ENCODE measurements at regions not wholly inside any gene's neighbourhood (a gene's known extent, or its start where the extent isn't known, plus 50 kb on each side); places are given as distances from the start of the nearest gene placed in this dataset.
"Not testable (repeated sequence)": the region's sequence is repeated elsewhere in the genome, so short reads cannot be mapped to it uniquely, and the experiment has no call there.

DNA sequence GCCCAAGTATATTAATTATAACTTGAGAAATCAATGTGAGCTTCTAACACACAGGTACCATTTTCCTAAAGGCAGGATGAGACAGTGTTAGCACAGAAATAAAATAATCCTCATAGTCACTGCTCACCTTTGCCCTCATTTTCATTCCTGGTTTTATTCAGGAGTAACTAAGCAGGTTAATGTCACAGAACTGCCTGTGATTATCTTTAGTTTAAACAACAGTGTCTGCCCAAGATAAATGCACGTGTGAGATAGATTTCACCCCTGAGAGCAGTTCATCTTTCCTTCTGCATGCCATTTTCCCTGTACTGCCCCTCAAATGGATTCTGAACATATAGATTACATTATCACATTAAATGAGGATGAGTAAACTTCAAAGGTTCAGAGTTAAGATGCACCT, 250.7 kb downstream of the RMST start:
- DNase-seq (ENCODE audit: low read depth, low spot score): no peak

DNA sequence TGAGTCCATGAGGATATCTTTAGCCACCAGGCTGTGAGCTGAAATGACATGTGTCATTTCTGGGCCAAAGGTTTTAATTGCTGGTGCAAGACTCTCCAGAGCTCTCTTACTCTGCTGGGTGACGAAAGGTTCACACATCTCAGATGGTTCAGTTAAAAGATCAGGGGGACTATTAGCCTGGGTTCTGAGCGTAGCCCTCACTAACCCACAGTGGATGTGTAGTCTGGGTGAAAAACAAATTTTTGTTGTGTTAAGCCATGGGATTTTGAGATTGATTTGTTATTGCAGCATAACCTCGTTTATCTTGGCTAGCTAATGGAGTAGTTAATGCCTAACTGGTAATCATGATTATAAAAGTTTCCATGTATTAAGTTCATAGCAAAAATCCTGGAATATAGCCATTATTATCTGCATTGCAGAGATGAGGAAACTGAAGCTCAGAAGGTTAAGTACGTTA, 251.5 kb downstream of the RMST start:
- DNase-seq (ENCODE audit: low read depth, low spot score): no peak

DNA sequence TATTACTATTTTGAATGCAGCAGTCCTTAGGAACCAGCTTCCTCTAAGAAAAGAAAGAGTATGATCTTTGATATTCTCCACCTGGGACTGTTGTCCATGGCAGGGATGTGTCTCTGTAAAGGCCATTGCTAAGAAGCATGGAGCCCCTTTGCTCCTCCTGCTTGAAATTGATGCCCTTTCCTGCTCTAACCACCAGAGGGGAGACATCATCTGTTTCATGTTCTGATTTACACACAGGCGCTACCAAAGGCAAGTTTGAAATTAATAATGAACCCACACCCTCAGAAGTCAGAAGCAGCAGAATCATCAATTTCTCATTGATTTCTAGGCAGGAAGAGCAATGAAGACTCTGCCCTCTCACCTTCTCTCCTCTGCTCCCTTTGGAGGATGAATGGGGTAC, 253.8 kb downstream of the RMST start:
- DNase-seq (ENCODE audit: low read depth, low spot score): no peak

DNA sequence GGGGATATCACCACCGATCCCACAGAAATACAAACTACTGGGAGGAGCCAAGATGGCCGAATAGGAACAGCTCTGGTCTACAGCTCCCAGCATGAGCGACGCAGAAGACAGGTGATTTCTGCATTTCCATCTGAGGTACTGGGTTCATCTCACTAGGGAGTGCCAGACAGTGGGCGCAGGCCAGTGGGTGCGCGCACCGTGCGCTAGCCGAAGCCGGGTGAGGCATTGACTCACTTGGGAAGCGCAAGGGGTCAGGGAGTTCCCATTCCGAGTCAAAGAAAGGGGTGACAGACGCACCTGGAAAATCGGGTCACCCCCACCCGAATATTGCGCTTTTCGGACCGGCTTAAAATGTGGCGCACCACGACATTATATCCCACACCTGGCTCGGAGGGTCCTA, 261.2 kb downstream of the RMST start:
- not testable (repeated sequence) for DNase-seq (ENCODE audit: low read depth, low spot score)

DNA sequence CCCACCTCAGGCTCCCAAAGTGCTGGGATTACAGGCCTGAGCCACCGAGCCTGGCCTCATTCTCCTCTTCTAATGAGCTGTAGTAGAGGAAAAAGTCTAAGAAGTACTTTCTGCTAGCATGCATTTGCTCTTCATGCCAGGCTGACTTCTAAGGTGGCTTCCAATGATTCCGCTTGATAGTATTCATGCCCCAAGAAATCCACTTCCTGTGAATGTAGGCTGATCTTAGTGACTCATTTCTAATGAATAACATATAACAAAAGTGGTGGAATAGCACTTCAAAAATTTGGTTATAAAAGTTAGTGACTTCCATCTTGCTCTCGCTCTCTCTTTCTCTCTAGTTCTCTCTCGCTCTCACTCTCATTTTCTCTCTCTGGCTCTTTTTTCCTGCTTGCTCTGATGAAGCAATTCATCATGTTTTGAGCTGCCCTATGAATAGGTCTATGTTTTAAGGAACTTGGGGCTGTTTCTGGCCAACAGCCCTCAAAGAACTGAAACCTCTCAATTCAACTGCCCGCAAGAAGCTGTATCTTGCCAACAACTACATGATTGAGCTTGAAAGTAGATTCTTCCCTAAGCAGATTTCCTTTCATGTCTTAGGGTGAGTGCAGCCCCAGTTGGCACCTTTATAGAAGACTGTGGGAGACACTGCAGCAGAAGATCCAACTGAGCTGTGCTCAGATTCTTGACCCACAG, 282.9 kb downstream of the RMST start:
- no peak for DNase-seq (ENCODE audit: low read depth, low spot score)

DNA sequence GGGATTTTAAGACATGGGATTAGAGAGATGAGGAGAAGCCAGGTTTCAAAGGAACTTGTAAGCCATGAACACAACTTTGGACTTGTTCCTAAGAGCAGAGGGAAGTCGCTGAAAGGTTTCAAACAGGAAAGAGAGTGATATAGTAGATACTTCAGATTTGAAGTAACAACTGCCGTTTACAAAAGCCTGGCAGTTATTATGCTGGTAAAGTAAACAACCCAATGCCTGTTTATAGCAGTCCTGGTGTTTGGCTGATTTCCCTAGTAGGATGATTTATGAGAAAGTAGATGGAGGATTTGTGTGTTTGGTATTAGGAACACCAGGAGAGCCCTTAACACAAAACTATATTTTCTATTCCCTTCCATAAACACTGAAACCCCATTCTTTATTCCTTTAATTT, 285.7 kb downstream of the RMST start:
- DNase-seq (ENCODE audit: low read depth, low spot score): no peak

DNA sequence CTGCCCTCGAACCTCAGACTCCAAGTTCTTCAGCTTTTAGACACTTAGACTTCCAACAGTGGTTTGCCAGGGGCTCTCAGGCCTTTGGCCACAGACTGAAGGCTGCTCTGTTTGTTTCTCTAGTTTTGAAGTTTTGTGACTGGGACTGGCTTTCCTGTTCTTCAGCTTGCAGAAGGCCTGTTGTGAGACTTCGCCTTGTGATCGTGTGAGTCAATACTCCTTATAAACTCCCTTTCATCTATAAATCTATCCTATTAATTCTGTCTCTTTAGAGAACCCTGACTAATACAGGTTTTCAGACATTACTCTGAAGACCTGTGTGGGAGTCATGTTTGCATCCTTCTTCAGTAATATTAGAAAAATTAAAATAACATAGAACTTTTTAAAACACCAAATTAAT, 289.1 kb downstream of the RMST start:
- DNase-seq (ENCODE audit: low read depth, low spot score): no peak

DNA sequence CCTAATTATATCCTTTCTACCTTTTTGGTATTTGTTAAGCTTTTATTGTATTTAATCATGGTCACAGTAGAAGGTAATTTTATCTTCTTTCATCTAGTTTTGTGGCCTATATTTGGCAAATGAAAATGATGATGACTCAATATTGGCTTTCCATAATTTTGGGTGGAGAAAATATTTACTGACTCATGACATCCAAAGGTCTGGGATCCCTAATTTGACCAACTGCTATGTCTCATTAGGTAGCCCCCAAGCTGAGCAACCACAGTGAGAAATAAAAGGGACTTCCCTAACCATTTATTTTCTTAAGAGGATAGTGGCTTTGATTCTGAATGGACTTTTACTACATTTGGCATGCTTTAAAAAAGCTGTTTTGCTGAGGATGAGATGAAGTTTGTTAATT, 289.5 kb downstream of the RMST start:
- no peak for DNase-seq (ENCODE audit: low read depth, low spot score)

DNA sequence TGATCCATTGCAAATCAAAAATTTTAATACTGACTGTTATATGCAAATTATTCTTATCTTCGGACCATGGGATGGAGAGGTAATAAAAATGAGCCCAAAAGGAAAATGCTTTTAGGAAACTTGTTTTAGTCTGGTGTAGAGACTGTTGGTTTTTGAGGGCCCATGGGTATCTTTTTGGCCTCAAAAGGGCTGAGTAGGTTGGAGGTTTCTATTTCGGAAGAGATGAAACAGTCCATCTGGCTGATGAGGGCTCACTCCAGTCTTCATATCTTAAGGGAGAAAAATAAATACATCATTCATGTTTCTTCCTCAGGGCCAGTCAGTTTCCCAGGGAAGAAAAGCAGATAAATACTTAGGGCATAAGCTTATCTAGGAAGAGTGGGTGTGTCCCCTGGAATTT, 290.7 kb downstream of the RMST start:
- no peak for DNase-seq (ENCODE audit: low read depth, low spot score)

DNA sequence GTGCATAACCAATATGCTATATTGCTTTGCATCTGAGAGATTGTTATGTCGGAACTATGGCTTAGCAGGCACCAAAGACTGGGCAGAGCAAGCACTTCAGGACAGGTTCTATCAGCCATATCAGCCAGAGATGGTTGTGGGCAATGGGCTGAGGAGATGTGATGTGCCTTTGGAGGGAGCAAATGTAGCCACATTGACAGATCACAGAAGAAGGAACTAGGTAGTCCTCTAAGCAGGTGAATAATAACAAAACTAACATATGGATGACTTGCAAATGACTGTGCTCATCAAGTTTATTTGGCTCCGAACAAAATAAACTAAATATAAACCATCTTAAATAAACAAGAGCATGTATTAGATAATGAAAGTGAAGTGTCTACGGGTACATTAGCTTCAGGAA, 291.7 kb downstream of the RMST start:
- DNase-seq (ENCODE audit: low read depth, low spot score): no peak

DNA sequence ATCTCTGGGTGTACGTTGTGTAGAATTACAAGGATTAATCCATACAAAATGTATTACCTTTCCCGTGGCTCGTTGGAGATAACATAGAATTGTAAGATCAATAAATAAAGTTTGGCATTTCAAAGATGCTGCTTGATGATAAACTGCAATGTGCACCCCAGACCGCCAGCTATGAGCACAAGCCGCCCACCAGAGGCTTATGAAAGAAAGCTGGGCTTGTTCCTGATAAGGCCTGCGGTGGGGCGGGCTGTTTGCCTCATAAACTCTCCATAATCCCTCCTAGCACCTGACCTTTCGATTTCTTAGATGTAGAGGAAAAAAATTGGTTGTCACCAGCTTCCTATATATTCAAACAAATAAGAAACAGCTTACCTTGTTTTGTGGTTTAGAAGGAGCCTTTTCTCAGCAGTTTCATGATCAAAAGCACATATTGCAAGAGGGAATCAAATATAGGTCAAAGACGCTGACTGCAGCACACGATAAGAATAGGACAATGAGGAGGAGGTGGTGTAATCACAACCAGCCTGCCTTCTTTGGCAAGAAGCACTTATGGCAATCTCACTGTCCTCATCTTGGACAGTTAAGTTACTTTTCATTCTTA, 293.6 kb downstream of the RMST start:
- DNase-seq (ENCODE audit: low read depth, low spot score): no peak

DNA sequence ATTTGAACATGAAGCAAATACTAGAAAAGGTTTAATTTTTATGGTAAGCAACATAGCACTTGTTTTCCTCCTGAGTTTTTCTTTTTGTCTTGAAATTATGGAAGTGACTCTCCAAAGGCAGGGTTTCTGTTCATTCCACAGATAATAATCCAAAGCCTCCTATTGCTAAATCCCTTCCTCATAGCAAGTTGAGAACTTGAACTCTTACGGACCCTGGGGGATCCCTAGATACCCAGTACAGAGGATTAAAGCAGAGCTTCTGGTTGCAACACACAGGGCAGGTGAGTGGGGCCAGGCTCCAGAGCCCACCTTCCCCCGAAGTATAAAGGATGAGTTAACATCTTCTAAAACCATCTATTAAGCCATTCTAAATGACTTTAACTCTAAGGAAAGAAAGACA, 294.1 kb downstream of the RMST start:
- no peak for DNase-seq (ENCODE audit: low read depth, low spot score)

DNA sequence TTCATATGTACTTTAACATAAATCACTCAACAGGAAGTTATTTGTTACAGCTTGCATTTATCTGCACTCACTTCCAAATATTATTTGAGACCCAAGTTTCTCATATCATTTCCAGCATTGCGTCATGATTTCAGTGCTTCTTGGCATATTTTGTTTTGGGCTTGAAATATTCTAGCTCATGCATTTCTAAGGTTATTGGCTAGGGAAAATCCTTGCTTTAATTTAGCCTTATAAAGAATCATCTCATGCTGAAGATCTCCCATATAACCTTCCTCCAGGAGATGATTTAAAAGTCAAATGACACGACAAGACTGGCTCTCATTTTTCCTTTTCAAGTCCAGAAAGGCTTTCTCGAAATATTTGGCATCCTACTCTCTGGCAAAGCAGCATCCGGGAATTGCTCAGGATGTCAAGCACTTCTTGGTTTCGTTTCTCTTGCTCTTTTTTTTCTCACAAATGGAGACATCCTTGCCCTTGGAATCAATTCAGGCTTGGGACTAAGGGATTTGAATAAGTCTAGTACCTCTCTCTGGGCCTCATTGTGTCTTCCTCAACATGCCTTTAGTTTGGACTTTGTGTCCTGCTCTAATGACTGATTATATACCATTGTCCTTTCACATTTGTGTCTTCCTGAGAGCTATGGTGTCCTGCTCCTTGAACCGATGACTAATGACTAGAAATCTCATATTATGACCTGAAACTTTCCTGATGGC, 295.0 kb downstream of the RMST start:
- no peak for DNase-seq (ENCODE audit: low read depth, low spot score)

DNA sequence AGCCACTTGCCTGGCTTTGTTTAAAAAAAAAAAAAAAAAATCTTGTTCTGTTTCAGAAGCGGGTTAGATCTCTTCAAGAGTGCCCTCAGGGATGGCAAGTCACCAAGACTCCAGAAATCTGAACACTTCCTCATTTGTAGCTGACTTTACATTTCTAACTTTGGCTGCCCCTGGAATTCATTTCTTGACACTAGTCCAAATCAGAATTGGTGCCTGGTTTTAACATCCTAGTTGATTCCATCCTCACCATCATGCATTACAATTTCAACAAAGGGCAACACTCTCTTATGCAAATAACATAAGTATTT, 295.5 kb downstream of the RMST start:
- DNase-seq (ENCODE audit: low read depth, low spot score): no peak

DNA sequence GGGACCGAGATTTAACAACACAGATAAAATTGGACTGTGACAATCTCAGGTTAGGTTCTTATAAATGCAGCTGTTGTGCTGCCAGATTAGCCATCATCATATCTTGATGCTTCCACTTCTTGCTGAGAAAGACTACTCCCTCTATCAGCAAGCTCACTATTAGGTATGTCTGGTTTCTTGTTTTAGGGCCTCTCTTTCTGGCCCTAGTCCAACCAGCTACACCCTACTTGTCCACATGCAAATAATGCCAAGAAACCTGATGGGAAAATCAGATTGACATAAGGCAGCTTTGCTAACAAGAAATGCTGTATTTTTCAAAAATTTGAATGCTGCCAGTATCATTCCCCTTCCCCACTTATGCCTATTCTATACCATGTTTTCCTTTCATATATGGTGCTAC, 296.0 kb downstream of the RMST start:
- no peak for DNase-seq (ENCODE audit: low read depth, low spot score)

DNA sequence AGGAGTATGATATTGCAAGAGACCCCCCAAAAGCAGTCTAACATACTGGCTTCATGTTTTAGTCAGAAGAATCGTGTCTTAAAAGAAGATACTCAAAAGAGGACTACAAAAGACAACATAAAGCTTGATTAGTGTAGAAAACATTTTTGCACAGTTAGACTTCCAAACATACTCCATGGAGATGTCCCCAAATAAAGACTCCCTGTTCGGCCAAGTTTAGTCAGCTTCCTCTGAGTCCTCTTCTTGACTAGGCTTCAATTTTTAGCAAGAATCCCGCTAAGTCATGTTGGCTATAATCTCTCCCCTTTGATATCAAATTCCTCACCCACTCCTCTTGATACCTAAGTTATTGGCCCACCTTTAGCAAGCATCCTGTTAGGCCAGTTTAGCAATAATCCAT, 298.0 kb downstream of the RMST start:
- DNase-seq (ENCODE audit: low read depth, low spot score): no peak

DNA sequence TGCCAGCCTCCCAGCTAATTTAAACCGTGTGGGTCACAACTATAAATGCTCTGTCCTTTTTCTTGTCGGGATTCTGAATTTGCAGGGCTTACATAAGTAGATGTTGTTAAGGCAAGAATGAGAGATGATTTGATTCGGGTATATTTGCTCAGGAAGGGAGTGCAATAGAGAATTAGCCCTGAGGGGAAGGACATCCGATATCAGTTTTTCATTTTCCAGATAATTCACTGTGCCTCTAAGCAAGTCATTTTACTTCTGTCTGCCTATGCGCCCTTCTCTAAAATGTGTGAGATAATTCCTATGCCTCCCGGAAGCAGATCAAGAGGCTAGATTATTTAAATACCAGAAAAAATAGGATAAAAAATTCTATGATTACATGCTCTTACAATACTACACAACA, 300.5 kb downstream of the RMST start:
- no peak for DNase-seq (ENCODE audit: low read depth, low spot score)

DNA sequence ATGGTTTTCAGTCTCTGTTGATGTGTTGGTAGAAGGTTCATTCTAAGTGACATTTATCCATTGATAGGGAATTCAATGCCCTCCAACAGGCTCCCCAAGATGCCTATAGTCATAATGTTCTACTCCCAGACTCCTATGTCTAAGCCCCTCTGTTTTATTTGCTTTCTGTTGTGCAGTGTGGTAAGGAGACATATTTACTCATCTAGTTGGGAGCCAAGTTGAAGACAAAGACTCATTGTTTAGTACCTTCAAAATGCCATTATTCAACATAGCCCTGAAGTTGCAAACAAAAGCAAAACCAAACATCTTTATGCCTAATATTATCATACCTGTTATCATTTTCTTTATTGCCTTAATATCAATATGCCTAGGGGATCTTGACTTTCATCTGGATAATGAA, 302.1 kb downstream of the RMST start:
- no peak for DNase-seq (ENCODE audit: low read depth, low spot score)

DNA sequence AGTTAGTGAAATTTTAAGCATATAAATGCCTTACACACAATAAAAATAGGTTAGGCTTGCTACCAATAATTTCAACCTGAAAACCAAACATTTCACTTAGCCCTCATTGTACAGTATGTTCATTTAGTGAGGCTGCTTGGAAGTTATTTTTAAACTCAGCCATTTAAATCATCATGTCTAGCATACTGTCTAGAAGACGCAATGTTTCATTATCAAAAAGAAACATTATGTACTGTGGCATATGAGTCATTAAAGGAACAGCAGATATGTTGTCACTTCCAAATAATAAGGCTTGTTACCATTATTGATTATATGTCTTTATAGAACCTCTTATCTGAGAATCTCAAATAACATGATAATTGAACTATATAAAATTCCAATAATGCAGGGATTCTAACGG, 304.7 kb downstream of the RMST start:
- no peak for DNase-seq (ENCODE audit: low read depth, low spot score)

DNA sequence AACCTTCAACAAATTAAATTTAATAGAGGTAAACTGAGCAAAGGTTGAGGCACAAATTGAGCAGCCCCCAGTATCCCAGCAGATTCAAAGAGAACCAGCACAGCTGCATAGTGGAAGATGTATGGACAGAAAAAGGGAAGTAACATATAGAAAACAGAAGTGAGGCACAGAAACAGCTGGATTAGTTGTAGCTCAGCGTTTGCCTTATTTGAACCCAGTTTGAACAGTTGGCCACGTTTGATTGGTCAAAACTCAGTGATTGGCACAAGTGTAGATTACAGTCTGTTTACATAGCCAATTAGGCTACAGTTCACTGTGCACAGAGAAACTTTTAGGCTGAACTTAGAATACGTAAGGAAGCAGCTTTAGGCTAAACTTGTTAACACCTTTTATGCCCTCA, 315.5 kb downstream of the RMST start:
- no peak for DNase-seq (ENCODE audit: low read depth, low spot score)

DNA sequence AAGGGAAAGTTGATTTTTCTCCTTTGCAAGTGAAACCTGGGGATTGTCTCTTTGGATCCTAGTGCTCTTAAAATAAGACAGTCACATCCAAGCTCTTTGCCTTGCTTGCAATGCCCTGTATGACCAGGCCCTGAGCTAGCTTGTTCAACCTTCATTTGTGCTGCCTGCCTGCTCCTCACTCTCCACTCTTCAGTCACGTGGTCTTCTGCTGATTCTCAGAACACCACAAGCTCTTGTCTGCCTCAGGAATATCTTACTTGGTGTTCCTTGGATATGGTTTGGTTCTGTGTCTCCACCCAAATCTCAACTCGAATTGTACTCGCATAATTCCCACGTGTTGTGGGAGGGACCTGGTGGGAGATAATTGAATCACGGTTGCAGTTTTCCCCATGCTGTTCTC, 318.7 kb downstream of the RMST start:
- DNase-seq (ENCODE audit: low read depth, low spot score): no peak

DNA sequence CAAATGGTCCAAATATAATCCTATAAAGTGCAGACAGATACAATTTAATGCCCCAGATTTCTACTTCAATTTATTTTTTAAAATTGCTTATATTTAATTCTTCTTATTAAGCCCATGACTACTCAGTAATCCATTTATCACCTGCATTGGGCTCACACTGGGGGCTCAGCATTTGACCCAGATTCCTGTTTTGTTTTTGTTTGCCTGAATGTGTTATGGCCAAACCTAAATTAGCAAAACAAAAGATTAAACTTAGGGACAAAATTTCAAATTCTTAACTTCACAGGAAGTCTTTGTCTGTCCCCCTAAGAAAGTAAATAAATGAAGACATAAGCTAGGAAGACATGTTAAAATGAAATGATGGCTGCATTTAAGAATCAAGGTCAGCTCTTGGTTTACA, 322.3 kb downstream of the RMST start:
- no peak for DNase-seq (ENCODE audit: low read depth, low spot score)

DNA sequence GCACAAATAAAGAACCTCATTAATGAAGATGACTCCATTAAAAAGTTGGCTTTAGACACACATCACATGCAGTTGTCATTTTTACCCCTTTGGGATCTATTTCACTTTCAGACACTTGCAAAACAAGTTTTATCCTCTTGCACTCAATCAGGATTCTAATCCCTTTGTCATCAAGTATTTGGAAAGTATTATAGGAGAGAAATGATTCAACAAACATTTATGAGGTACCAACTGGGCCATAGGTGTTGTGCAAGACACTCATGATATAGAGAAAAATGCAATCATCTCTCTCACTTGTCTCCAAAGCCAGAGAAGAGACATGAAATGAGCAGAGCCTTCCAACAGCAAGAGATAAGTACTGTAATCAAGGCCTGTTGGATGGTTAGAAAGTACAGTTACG, 327.7 kb downstream of the RMST start:
- no peak for DNase-seq (ENCODE audit: low read depth, low spot score)

All from activated naive CD8-positive, alpha-beta T cell treated with anti-CD3 and anti-CD28 coated beads, Interleukin-2, amount 50 U/mL, for 16 hours (primary cell).